GM18861 (cell line): ENCODE measurements at regions not wholly inside any gene's neighbourhood (a gene's known extent, or its start where the extent isn't known, plus 50 kb on each side); places are given as distances from the start of the nearest gene placed in this dataset.

Source experiments
- ATAC-seq: cut with Tn5 transposase; IDR thresholded peaks from one replicate; pipeline ENCODE4 v1.9.1; 2021; ENCODE audit not compliant: unreplicated experiment

DNA sequence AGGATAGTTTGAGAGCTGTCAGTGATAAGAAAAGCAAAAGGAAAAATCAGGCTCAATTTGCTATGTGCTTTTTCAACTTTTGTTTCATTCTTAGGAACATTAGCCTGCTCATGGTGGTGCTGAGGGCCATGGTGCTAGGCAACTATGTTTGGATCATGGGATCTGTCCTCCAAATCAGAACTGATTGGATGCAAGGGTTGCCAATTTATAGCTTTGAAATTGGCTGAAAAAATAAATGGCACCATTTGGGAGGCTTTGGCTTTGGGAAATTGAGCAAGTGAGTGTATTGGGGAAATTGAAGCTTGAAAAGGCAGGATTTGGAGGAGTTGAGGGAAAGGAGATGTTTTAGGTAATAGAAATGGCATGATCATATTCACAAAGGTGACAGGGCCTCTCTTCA is 103.8 kb downstream of the CYP26A1 start:
- no peak for ATAC-seq

DNA sequence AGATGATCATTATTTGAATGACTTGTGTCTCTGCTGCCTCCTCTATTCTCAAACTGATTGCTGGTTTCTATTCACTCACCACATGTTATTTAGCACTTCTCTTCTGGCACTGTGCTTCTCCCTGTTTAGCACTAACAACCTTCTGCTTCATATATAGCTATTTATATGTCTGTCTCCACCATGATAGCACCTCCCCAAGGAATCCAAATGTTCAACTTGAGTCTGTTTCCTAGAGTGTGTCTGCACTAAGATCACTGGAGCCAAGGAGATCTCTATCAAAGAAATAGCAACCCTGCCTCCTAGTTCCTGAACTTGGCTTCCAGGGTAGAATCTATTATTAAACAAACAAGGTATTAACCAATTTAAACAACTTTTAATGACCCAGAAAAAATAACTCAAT is 104.5 kb downstream of the CYP26A1 start:
- no peak for ATAC-seq

DNA sequence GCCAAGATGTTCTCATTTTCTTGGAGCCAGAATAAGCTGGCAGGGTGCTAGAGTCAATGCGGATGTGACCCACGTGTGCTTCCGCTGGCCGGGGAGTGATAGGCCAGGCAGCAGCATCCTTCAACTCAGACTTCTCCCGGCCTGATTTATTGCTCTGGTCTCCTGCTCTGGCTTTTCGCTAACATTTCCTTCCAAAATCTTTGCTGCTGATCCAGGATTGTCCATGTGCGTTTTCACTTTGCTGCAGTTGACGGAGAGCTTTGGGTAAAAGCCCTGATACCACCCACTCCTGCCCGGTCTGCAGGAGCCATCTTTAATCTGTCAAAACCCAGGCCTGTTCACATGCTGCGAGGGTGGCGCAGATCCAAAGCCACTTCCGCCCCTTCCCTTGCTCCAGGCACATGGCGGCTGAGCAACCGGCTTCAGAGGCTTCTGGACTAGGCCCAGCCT is 106.8 kb downstream of the CYP26A1 start:
- no peak for ATAC-seq

DNA sequence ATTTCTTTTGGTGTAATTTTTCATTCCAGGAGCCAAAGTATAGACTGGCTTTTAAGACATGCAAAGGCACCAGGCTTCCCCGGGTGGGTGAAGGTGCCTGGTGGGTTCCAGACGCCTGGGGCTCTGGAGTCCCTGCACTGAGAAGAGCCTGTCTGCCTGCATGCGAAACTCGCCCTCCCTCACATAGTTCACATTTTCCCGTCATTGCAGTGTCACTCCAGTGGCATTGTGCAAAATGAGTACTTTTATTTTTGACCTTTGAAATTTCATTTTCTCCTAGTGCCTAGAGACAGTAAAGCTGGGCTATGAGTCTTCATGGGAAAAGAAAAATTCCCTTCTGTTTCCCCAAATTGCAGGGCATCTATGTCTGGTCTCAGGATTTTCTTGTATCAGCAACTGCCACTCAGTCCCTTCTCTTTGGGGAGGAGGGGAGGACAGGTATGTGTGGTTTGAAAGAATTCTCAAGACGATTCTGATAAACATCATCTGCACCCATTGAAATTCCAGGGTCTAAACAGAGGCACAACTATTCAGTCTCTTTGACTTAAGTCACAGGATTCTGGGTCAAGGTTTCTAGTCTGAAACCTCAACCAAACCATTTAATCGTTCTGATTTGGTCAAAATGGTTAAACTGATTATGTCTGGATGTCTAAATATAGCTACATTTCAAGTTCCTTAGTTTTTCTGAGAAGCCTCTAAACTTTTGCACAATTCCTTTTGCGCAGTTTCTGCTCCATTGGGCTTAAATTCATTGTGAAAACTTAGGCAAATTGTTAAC is 107.8 kb downstream of the CYP26A1 start:
- no peak for ATAC-seq

DNA sequence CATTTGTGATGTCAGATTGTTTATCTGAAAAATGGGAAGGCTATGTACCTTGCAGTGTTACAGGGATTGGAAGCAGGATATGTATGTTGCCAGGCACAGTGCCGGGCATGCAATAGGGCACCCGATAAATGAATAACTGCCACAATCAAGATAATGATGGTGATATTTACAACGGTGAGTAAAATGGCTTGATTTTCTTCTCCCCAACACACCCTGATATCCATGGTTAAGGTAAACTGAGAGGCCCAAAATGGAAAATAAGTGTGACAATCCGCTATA is 108.3 kb downstream of the CYP26A1 start:
- ATAC-seq = no peak

DNA sequence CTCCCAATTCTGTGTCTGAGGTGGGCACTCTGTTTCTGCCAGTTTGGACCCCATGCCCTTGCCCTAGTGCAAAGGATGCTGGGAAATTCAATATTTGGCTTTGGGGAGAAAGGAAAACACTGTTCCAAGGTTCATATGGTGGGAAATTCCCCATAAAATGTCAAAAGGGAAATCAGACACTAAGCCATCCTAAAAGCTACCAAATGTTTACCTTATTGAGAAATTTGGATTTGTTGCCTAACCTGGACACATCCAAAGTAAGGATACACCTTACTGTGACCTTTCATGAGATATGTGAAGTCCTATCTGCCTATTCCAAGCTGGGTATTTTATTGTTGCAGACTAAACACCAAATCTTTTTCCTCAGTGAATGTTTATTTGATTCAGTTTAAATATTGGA is 109.1 kb downstream of the CYP26A1 start:
- no peak for ATAC-seq

DNA sequence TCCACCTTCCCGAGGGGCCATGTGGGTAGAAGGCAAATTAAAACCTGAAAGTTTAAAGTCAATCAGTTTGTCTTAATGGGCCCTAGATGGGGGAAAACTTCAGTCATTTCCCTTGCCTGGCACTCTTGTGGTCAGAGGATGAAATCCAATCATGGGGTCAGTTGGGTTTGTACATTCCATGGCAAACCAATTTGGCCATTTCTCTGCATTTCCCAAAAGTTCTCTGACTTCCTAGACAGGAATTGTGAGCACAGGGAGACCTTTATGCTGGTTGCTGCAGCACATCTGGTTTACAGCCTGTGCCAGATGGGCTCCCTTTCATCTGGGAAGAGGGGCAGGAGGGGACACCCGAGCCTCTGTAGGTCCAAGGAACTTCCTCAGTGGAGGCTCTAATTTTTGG is 113.0 kb downstream of the CYP26A1 start:
- no peak for ATAC-seq

DNA sequence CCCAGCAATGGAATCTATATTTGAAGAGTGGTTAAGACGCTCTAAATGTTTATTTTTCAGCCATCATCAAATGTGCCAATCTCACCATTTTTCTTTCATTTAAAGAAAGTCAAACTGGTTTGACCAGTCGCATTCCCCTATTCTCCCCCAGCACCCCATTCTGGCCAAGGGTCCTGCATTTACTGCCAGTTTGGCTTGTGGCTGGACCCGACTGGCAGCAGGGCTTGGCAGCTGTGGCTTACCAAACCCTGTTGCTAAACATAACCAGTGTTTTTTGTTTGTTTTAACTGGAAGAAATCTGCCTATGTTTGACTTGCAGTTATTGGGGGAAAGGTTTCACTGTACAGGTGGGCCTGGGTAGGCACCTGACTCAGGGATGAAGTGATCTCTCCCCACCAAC is 116.3 kb downstream of the CYP26A1 start:
- no peak for ATAC-seq

DNA sequence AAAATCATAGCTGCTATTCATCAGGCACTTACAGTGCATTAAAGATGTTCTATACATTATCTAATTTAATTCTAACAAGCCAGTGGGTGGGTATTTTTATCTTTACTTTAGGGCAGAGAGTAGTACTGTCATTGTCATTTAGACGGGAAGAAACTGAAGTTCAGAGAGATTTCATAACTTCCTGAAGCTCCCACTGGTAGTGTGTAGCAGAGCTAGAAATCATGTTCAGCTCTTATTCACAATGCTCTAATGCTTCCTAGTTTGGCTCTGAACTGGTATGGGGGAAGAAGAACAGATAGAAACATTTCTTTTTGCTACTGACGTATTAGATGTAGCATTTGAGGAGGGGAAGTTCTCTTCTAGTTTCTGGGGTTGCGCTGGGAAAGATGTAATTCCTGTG is 116.7 kb downstream of the CYP26A1 start:
- ATAC-seq = no peak

DNA sequence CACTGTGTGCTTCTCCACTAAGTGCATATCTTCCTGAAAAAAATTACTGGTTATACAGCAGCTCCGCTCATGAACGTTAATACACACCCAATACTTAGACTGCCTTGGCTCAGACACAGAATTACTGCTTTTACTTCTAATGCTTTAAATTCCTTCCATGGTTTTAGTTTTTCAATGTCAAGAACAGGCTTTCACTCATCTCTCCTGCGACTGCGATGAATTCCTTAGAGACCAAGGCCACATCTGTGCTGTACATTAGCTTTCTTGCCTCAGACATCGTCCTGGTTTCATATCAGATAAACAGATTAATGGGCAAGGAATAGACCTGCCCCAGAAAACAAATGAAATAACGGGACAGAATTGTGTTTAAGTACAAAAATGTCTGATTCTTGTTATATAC is 120.2 kb downstream of the CYP26A1 start:
- ATAC-seq = no peak

DNA sequence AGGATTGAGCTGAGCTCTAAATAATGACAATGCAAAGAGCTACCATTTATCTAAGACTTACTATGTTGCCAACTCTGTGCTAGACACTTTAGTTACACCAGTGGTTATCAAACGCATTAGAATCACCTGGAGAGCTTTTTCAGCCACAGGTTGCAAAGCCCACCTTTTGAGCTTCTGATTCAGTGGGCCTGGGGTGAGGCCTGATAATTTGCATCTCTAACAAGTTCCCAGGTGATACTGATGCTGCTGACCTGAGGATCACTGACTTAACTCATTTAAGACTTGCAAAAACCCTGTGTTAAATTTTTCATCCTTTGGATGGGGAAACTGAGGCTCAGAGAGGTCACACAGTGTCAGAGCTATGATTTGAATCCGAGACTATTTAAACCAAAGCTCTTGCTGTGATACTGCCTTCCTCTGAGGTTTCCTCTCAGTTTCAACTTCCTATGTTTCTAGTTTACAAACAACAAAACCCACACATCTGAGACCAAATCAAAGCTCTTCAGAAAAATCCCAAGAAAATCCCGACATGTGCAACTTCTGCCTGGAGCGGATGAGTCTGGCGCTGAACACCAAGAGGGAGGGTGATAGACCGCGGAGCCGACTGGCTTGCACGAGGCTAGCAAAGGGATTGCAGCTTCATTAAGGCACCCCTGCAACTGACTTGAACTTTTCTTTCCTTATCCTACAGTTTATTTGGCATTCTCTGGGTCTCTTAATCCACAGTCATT is 124.9 kb downstream of the CYP26A1 start:
- ATAC-seq = no peak

DNA sequence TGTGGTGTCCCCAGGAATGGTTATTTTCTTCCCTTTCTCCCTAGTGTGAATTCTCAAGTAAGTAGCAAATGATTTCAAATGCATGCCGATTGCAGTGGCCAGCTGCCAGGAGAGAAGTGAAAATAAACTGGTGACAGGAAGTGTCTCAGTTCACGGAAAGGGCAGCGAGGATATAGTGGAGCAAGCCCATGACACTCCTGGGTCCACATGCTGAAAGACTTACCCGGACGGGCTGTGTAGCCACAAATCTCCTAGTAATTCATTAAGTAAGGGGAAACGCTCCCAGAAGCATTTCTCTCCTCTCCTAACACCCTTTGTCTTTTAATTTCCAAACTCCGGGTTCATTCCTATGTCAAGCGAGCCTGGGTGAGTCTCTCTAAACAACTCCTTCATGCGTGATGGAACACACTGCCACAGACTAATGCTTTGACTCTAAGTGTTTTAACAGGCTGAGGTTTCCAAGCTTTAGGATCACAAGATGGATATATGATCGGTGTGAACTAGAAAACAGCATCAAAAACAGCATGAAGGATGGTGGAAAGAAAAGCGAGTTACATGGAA is 125.6 kb downstream of the CYP26A1 start:
- ATAC-seq = peak; percentile 60

DNA sequence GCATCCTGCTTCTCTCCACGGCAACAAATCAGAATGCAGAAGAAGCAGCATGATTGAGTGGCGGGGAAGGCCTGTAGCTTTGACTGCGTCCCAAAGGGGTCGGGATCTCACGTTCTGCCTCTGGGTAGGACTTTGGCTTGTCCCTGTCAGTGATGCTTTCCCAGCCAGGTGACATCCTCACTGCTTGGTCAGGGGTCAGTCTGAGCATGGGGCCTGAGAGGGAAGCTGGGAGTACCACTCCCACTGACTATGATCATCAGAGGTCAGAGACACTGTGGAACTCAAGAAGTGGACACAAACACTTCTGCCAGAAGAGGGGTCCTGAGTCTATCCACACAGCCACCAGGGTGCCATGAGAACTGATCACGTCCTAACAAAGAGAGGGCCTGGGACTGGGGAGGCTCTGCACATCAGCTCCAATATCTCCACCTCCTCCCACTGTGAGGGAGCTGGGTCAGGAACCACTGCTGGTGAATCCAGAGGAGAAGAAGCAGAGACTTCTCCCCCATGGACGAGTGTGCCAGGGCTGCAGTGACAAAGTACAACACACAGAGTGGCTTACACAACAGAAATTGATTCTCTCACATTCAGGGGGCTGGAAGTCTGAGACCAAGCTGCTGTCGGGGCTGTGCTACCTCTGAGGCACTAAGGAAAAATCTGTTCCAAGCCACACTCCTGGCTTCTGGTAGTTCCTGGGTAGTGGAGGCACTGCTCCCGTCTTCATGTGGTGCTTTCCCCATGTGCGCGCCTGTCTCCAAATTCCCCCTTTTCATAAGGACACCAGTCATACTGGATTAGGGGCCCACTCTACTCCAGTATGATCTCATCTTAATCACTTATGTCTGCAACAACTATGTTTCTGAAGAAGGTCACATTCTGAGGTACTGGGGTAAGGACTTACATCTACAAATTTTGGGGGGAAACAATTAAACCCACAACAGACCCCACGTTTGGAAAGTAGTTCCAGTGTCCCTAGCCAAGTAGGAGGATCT is 131.1 kb downstream of the CYP26A1 start:
- ATAC-seq = no peak

DNA sequence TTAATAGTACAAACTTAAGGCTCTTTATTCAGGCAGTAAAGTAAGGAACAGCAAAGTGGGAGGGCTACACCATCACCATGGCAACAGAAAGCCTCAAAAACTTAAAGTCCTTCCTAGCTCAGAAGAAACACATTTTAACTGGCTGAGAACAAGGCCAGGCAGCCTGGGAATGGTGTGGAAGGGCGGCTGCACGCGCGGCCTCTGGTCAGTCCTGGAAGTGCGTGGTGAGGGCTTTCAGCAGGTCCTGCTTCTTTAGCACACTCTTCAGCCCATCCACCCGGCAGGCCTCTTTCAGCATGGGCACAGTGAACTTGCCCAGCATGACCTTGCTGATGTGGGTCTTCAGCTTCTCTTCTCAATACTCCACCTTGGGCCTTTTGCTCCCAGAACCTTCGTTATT is 133.0 kb downstream of the CYP26A1 start:
- ATAC-seq = no peak

DNA sequence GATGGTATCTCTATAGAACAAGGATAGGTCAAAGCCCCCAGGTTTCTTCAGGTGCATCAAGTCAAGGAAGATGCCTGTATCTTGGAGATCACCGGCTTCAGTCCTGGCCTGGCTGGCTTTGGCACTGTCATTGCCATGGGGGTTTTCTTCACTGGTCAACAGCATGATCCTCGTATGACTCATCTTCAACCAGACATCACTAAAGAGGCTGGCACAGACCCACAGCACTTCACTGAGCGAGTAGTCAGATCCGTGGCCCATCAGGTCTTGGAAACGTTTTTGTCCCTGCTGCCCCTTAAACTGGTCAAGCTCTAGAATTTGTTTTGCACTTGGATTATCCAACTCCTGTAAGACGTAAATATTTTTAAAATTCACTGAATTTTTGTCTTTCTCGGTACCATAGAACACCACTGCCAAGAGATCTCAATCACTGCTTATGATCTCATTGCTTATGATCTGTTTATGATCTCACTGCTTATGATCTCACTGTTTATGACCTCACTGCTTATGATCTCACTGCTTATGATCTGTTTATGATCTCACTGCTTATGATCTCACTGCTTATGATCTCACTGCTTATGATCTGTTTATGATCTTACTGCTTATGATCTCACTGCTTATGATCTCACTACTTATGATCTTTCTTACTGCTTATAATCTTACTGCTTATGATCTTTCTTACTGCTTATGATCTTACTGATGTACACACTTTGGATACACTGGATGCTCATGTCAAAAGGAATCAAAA is 135.2 kb downstream of the CYP26A1 start:
- no peak for ATAC-seq

DNA sequence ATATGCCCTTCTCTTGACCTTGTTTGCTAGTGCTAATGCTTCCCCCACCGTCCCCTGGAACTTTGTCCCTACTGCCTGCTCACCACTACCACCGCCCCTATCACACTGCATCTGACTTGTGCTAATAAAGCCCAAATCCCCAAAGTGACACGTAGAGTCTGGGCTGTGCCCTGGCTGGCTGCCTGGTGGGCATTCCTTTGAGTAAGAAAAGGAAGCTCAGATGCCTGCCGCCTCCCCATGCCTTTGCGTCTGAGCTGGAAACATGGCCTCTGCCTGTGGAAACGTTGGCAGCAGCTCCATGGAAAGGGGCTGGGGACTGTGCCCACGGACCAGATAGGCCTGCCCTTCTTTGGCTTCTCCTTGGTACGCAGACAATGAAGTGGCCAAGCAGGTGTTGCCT is 138.3 kb downstream of the CYP26A1 start:
- ATAC-seq = no peak

DNA sequence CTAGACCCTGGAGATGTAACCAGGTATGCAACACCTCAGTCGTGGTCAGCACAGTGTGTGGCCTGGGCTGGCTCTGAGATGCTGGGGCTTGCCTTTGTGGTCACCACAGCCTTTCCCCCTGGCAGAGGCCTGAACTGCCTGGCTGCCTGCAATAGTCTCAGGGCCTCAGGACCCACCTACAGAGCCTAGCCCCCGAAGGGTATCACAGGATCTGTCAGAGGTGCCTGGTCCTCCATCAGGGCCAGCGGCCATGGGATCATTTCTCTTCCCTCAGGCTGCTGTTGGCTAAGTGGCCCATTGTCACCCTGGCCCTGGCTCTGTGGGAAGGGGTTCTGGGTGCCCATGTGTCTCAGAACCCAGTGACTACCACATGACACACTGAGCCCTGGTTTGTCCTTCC is 141.6 kb downstream of the CYP26A1 start:
- no peak for ATAC-seq

DNA sequence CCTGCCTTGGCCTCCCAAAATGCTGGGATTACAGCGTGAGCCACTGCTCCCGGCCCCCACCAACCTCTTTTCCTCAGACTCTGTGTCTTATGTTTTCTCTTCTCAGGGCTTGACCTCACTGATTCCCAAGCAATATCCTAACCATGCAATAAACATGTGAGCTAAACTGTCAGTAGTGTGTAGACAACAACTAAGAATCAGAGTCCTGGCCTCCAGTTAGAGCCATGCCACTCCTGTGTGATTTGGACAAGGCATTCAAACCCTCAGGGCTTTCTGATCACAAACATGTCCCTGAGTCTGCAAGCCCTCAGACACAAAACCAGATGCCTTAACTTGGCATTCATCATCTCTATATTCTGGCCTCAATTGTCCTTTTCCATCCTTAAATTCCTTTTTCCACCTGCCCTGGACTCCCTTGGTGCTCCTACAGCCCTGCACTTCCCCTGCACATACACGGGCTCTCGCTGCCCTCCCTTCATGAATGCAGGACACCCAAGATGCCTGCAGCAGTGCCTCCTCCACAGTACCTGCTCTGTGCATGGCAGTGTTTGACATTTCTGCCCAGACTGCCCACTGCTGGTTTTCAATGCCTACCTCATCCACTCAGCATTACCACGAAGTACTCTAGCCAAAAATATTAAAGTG is 142.8 kb downstream of the CYP26A1 start:
- ATAC-seq = no peak

DNA sequence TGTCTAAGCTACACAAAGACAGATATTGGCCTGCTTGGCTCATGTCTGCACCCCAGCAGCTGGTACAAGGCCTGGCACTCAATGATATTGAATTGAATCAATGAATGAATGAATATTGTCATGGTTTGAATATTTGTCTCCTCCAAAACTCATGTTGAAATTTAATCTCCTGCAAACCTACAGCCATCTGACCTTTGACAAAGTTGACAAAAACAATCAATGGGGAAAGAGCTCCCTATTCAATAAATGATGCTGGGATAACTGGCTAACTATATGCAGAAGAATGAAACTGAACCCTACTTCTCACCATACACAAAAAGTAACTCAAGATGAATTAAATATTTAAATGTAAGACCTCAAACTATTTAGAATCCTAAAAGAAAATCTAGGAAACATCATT is 144.7 kb downstream of the CYP26A1 start:
- ATAC-seq = no peak

DNA sequence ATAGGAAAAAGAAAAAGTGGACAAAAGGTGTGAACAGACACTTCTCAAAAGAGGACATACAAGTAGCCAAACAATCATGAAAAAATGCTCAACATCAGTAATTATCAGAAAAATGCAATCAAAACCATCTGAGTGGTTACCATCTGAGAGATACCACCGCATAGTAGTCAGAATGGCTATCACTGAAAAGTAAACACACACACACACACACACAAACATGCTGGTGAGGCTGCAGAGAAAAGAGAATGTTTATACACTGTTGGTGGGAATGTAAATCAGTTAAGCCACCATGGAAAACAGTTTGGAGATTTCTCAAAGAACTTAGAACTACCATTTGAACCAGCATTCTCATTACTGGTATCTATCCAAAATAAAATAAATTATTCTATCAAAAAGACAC is 145.7 kb downstream of the CYP26A1 start:
- ATAC-seq = no peak
